GM23338 (cell line): ENCODE measurements at regions not wholly inside any gene's neighbourhood (a gene's known extent, or its start where the extent isn't known, plus 50 kb on each side); places are given as distances from the start of the nearest gene placed in this dataset.

Experiments
- CTCF ChIP-seq, 2 experiments: fragments of 200-600 bp in 1 of 2; sonication (generic) in 1 of 2; conservative IDR thresholded peaks; 2 replicates each; pipeline versions ENCODE4 v1.5.1 to v1.6.1; 2016 to 2017; ENCODE audit warnings: antibody characterized with exemption in 2 of 2, low read depth in 2 of 2, mild to moderate bottlenecking in 2 of 2, moderate library complexity in 1 of 2
- JUNB ChIP-seq: IDR thresholded peaks from one replicate; pipeline ENCODE4 v1.6.1; 2016; ENCODE audit warnings: antibody characterized with exemption; ENCODE audit not compliant: unreplicated experiment

GRCh38 chr16:63737633-63738032 is 1384.2 kb downstream of the CDH11 start:
- TF ChIP-seq CTCF (conservative IDR thresholded peaks at IDR 0.05; ENCODE audit: low read depth in 2 of 2), result no peak
- no peak for TF ChIP-seq JUNB
